DND-41 (cell line): ENCODE measurements at regions not wholly inside any gene's neighbourhood (a gene's known extent, or its start where the extent isn't known, plus 50 kb on each side); places are given as distances from the start of the nearest gene placed in this dataset.

Experiments
- ATAC-seq: fragments of 200-7000 bp; cut with Tn5 transposase; 3 replicates; pipeline ENCODE4 v1.9.1; 2021; ENCODE audit warnings: low read depth; ENCODE audit not compliant: insufficient read depth
- DNase-seq: peaks from one replicate; pipeline ENCODE4 v3.0.0-alpha.2; 2020
- H2AFZ ChIP-seq: 2 replicates; pipeline ENCODE4 v1.6.0; 2012; ENCODE audit warnings: low read depth, low read length
- H3K27ac ChIP-seq: 2 replicates; pipeline ENCODE4 v1.5.1; 2012; ENCODE audit warnings: low read length, inconsistent platforms
- H3K27me3 ChIP-seq: fragments of 200-600 bp; sonication (generic); 2 replicates; pipeline ENCODE4 v1.6.0; 2012; ENCODE audit warnings: low read length, mild to moderate bottlenecking, inconsistent platforms; ENCODE audit not compliant: insufficient read depth, poor library complexity
- H3K36me3 ChIP-seq: 2 replicates; pipeline ENCODE4 v1.5.1; 2012; ENCODE audit warnings: low read length, inconsistent platforms; ENCODE audit not compliant: insufficient read depth
- H3K4me1 ChIP-seq: 2 replicates; pipeline ENCODE4 v1.5.1; 2012; ENCODE audit warnings: mild to moderate bottlenecking, low read length; ENCODE audit not compliant: insufficient read depth
- H3K4me2 ChIP-seq: 2 replicates; pipeline ENCODE4 v1.6.0; 2012; ENCODE audit warnings: mild to moderate bottlenecking, moderate library complexity, low read length, inconsistent platforms; ENCODE audit not compliant: insufficient read depth
- H3K4me3 ChIP-seq, 2 experiments: fragments of 200-600 bp in 1 of 2; shearing (Covaris generic) in 1 of 2; 2 replicates each; pipeline ENCODE4 v1.5.1; 2012 to 2016; ENCODE audit warnings: inconsistent platforms in 2 of 2, low read length in 2 of 2, mild to moderate bottlenecking in 2 of 2, low read depth in 1 of 2, moderate library complexity in 1 of 2
- H3K79me2 ChIP-seq: 2 replicates; pipeline ENCODE4 v1.6.0; 2012; ENCODE audit warnings: low read length, inconsistent platforms; ENCODE audit not compliant: insufficient read depth
- H3K9ac ChIP-seq: 2 replicates; pipeline ENCODE4 v1.6.0; 2012; ENCODE audit warnings: low read depth, mild to moderate bottlenecking, inconsistent platforms, low read length, moderate library complexity
- H3K9me3 ChIP-seq: 2 replicates; pipeline ENCODE4 v1.5.1; 2012; ENCODE audit warnings: low read length, moderate library complexity, mild to moderate bottlenecking, inconsistent platforms; ENCODE audit not compliant: insufficient read depth, severe bottlenecking
- H4K20me1 ChIP-seq: 2 replicates; pipeline ENCODE4 v1.6.0; 2012; ENCODE audit warnings: low read length; ENCODE audit not compliant: insufficient read depth
- EZH2 ChIP-seq: IDR thresholded peaks from 3 replicates; pipeline ENCODE4 v1.6.1; 2012; ENCODE audit warnings: borderline replicate concordance, low read depth, mild to moderate bottlenecking, moderate library complexity, low read length, inconsistent platforms; ENCODE audit not compliant: severe bottlenecking
- TF ChIP-seq, protein P1 (sequence below): IDR thresholded peaks from 2 replicates; pipeline ENCODE4 v1.5.1; 2012; ENCODE audit warnings: borderline replicate concordance, low read length, moderate library complexity, mild to moderate bottlenecking; ENCODE audit not compliant: poor library complexity, severe bottlenecking; ENCODE audit errors: extremely low read depth

GRCh38 chr3:31047673-31048072 is 153.2 kb upstream of the GADL1 start:
- no peak overlapping the region for H2AFZ ChIP-seq
- H3K4me1 ChIP-seq, result peaks cover 22% of the 10 kb centered on the region
- H4K20me1 ChIP-seq, result no peaks in the 10 kb centered on the region
- ATAC-seq (no peak), DNase-seq (no peak)
- H3K79me2 ChIP-seq, result no peaks in the 10 kb centered on the region
- no peak overlapping the region for H3K27ac ChIP-seq
- no peaks in the 10 kb centered on the region for H3K27me3 ChIP-seq
- H3K4me3 ChIP-seq, result no peak overlapping the region
- no peak overlapping the region for H3K4me2 ChIP-seq
- peaks cover 11% of the 10 kb centered on the region for H3K9me3 ChIP-seq
- no peak overlapping the region for H3K9ac ChIP-seq
- no peaks in the 10 kb centered on the region for H3K36me3 ChIP-seq
- TF ChIP-seq, protein P1, sequence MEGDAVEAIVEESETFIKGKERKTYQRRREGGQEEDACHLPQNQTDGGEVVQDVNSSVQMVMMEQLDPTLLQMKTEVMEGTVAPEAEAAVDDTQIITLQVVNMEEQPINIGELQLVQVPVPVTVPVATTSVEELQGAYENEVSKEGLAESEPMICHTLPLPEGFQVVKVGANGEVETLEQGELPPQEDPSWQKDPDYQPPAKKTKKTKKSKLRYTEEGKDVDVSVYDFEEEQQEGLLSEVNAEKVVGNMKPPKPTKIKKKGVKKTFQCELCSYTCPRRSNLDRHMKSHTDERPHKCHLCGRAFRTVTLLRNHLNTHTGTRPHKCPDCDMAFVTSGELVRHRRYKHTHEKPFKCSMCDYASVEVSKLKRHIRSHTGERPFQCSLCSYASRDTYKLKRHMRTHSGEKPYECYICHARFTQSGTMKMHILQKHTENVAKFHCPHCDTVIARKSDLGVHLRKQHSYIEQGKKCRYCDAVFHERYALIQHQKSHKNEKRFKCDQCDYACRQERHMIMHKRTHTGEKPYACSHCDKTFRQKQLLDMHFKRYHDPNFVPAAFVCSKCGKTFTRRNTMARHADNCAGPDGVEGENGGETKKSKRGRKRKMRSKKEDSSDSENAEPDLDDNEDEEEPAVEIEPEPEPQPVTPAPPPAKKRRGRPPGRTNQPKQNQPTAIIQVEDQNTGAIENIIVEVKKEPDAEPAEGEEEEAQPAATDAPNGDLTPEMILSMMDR, result no peak
- TF ChIP-seq EZH2, result no peak

DNA sequence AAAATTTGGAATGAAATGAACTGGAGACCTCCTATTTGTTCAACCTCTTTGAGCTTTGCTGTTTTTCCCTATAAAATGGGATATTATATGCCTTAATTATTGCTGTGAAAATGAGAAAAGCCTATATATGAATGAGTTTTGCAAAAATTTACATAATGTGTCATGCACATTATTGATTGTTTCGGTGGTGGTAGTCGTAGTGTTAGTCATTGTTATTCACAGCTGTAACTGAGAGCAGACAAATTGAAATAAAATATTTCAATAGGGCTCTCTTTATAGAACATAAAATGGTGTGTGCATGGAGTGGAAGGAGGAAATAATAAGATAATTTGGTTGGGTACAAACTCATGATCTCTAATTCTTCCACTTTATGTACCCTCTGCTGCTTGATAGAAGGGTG is 153.7 kb upstream of the GADL1 start:
- H3K79me2 ChIP-seq, result no peaks in the 10 kb centered on the region
- H3K4me2 ChIP-seq, result no peak overlapping the region
- DNase-seq (no peak), ATAC-seq (no peak)
- H3K4me1 ChIP-seq, result peaks cover 27% of the 10 kb centered on the region
- H3K27ac ChIP-seq, result no peak overlapping the region
- no peak overlapping the region for H3K4me3 ChIP-seq
- no peak for TF ChIP-seq EZH2
- no peak overlapping the region for H3K9ac ChIP-seq
- H4K20me1 ChIP-seq, result no peaks in the 10 kb centered on the region
- H3K27me3 ChIP-seq, result no peaks in the 10 kb centered on the region
- H2AFZ ChIP-seq, result no peak overlapping the region
- H3K9me3 ChIP-seq, result peaks cover 9% of the 10 kb centered on the region
- no peaks in the 10 kb centered on the region for H3K36me3 ChIP-seq

GRCh38 chr3:31050296-31050695 is 155.8 kb upstream of the GADL1 start:
- Histone ChIP-seq H3K27me3 (no peaks in the 10 kb centered on the region), H3K27ac (peak overlapping the region; percentile 48), H3K36me3 (no peaks in the 10 kb centered on the region), H3K79me2 (no peaks in the 10 kb centered on the region), H2AFZ (no peak overlapping the region), H3K9ac (no peak overlapping the region), H3K4me3 (no peak overlapping the region), H3K4me1 (peaks cover 41% of the 10 kb centered on the region), H3K9me3 (peaks cover 8% of the 10 kb centered on the region), H3K4me2 (no peak overlapping the region), H4K20me1 (no peaks in the 10 kb centered on the region)
- peak; percentile 55 for DNase-seq
- TF ChIP-seq EZH2, result no peak
- TF ChIP-seq, protein P1, result no peak
- peak; percentile 83 for ATAC-seq

GRCh38 chr3:31051226-31051625 is 156.8 kb upstream of the GADL1 start:
- no peak overlapping the region for H3K9ac ChIP-seq
- peaks cover 12% of the 10 kb centered on the region for H3K9me3 ChIP-seq
- H3K4me1 ChIP-seq, result peaks cover 49% of the 10 kb centered on the region
- no peak overlapping the region for H2AFZ ChIP-seq
- no peaks in the 10 kb centered on the region for H3K36me3 ChIP-seq
- no peak for TF ChIP-seq EZH2
- TF ChIP-seq, protein P1, result no peak
- no peak overlapping the region for H3K4me2 ChIP-seq
- DNase-seq (no peak), ATAC-seq (no peak)
- H4K20me1 ChIP-seq, result no peaks in the 10 kb centered on the region
- H3K79me2 ChIP-seq, result no peaks in the 10 kb centered on the region
- no peak overlapping the region for H3K27ac ChIP-seq
- no peak overlapping the region for H3K4me3 ChIP-seq
- H3K27me3 ChIP-seq, result no peaks in the 10 kb centered on the region
